Trophoblast cell (in vitro differentiated cells and primary cell): ENCODE measurements at regions not wholly inside any gene's neighbourhood (a gene's known extent, or its start where the extent isn't known, plus 50 kb on each side); places are given as distances from the start of the nearest gene placed in this dataset.

Source experiments
- DNase-seq, 2 donors: peaks; one replicate each; pipeline ENCODE4 v3.0.0-alpha.2; 2016
- H2AFZ ChIP-seq: 2 replicates; pipeline ENCODE4 v1.6.1; 2013; ENCODE audit warnings: low read length, moderate library complexity, mild to moderate bottlenecking; ENCODE audit not compliant: insufficient read depth, poor library complexity
- H2AK5ac ChIP-seq: 2 replicates; pipeline ENCODE4 v1.6.1; 2013; ENCODE audit warnings: mild to moderate bottlenecking, low read length
- H2BK120ac ChIP-seq: 2 replicates; pipeline ENCODE4 v1.6.1; 2013; ENCODE audit warnings: low read length, mild to moderate bottlenecking, moderate library complexity; ENCODE audit not compliant: insufficient read depth, poor library complexity
- H2BK12ac ChIP-seq: 2 replicates; pipeline ENCODE4 v1.6.1; 2013; ENCODE audit warnings: mild to moderate bottlenecking, low read length, moderate library complexity
- H2BK5ac ChIP-seq: 2 replicates; pipeline ENCODE4 v1.6.1; 2013; ENCODE audit warnings: low read length, low read depth, moderate library complexity, mild to moderate bottlenecking; ENCODE audit not compliant: poor library complexity
- H3K14ac ChIP-seq: 2 replicates; pipeline ENCODE4 v1.6.1; 2013; ENCODE audit warnings: mild to moderate bottlenecking, low read length
- H3K18ac ChIP-seq: 2 replicates; pipeline ENCODE4 v1.6.1; 2013; ENCODE audit warnings: mild to moderate bottlenecking, low read length
- H3K23ac ChIP-seq: 2 replicates; pipeline ENCODE4 v1.6.1; 2013; ENCODE audit warnings: low read length
- H3K27ac ChIP-seq: 2 replicates; pipeline ENCODE4 v1.5.1; 2013; ENCODE audit warnings: low read depth, mild to moderate bottlenecking, inconsistent platforms, low read length, moderate library complexity
- H3K27me3 ChIP-seq: 2 replicates; pipeline ENCODE4 v1.6.1; 2013; ENCODE audit warnings: inconsistent platforms, mild to moderate bottlenecking, low read length, moderate library complexity; ENCODE audit not compliant: insufficient read depth
- H3K36me3 ChIP-seq, 2 experiments: 1 replicate in 1 of 2; 2 replicates in 1 of 2; pipeline ENCODE4 v1.6.1; 2013; ENCODE audit warnings: low read length in 2 of 2, mild to moderate bottlenecking in 2 of 2, moderate library complexity in 1 of 2; ENCODE audit not compliant: insufficient read depth in 2 of 2, control insufficient read depth in 1 of 2
- H3K4ac ChIP-seq: 2 replicates; pipeline ENCODE4 v1.6.1; 2013; ENCODE audit warnings: low read depth, mild to moderate bottlenecking, low read length, moderate library complexity
- H3K4me1 ChIP-seq, 2 experiments: 1 replicate in 1 of 2; 2 replicates in 1 of 2; pipeline ENCODE4 v1.6.1; 2013; ENCODE audit warnings: low read length in 2 of 2, mild to moderate bottlenecking in 2 of 2, moderate library complexity in 1 of 2; ENCODE audit not compliant: insufficient read depth in 2 of 2, control insufficient read depth in 1 of 2
- H3K4me2 ChIP-seq: 2 replicates; pipeline ENCODE4 v1.6.1; 2013; ENCODE audit warnings: inconsistent platforms, mild to moderate bottlenecking, low read length, moderate library complexity
- H3K4me3 ChIP-seq: 2 replicates; pipeline ENCODE4 v1.5.1; 2013; ENCODE audit warnings: mild to moderate bottlenecking, low read depth, low read length, inconsistent platforms
- H3K79me1 ChIP-seq: one replicate; pipeline ENCODE4 v1.6.1; 2013; ENCODE audit warnings: low read length
- H3K79me2 ChIP-seq: 2 replicates; pipeline ENCODE4 v1.6.1; 2013; ENCODE audit warnings: low read length, mild to moderate bottlenecking; ENCODE audit not compliant: control insufficient read depth, insufficient read depth, poor library complexity
- H3K9ac ChIP-seq: 2 replicates; pipeline ENCODE4 v1.6.1; 2013; ENCODE audit warnings: mild to moderate bottlenecking, low read length
- H3K9me3 ChIP-seq: 2 replicates; pipeline ENCODE4 v1.6.1; 2013; ENCODE audit warnings: low read depth, mild to moderate bottlenecking, control low read depth, inconsistent platforms, low read length; ENCODE audit not compliant: insufficient read depth
- H4K12ac ChIP-seq: 2 replicates; pipeline ENCODE4 v1.6.1; 2013; ENCODE audit warnings: low read depth, mild to moderate bottlenecking, low read length, moderate library complexity
- H4K8ac ChIP-seq: 2 replicates; pipeline ENCODE4 v1.6.1; 2013; ENCODE audit warnings: low read depth, mild to moderate bottlenecking, low read length, moderate library complexity
- H4K91ac ChIP-seq: one replicate; pipeline ENCODE4 v1.6.1; 2013; ENCODE audit warnings: low read depth, mild to moderate bottlenecking, low read length, moderate library complexity
- WGBS: extraction: QIAGEN DNeasy Blood & Tissue Kit; methylation state at CpG from one replicate; pipeline ENCODE4 v1.1.7; 2013; ENCODE audit warnings: missing lambda C conversion rate; ENCODE audit not compliant: insufficient read length, insufficient coverage; ENCODE audit errors: extremely low coverage; 5-methylcytosine and 5-hydroxymethylcytosine counted together

DNA sequence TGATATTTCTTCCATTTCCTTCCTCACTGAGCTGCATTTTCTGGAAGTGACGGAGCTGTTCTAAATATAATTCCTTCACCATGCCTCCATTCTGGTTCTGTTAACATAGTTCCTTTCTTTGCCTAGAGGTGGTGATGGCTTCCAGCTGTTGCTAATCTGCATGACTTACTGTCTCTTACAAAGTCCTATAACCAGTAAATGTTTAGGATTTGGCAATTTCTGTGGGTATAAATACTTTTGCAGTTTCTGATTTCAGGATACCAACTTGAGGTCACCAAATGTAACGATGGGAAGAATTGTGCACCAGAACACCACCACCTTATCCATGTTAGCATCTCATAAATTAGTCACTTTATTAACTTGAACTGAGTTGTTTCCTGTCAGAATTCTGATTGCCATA is 101.7 kb upstream of the FN1 start:
- no peak overlapping the region for H3K23ac ChIP-seq
- no peaks in the 10 kb centered on the region for H3K36me3 ChIP-seq
- H3K79me2 ChIP-seq, result no peaks in the 10 kb centered on the region
- H3K4ac ChIP-seq, result no peak overlapping the region
- H3K14ac ChIP-seq, result peak overlapping the region; percentile 70
- peak overlapping the region; percentile 67 for H4K8ac ChIP-seq
- no peak overlapping the region for H3K4me2 ChIP-seq
- H3K18ac ChIP-seq, result peak overlapping the region; percentile 61
- no CpG with 5 or more reads among the region's 2 CpGs for WGBS
- peak overlapping the region; percentile 90 for H2BK120ac ChIP-seq
- H3K9ac ChIP-seq, result no peak overlapping the region
- H2BK12ac ChIP-seq, result peak overlapping the region; percentile 95
- H3K4me3 ChIP-seq, result no peak overlapping the region
- no peak overlapping the region for H3K27ac ChIP-seq
- H3K9me3 ChIP-seq, result peaks cover 6% of the 10 kb centered on the region
- peak overlapping the region; percentile 75 for H4K91ac ChIP-seq
- peaks cover 0 to 2% of the 10 kb centered on the region in 2 experiments for H3K4me1 ChIP-seq
- H3K79me1 ChIP-seq, result peaks cover 8% of the 10 kb centered on the region
- no peak overlapping the region for H2AFZ ChIP-seq
- no peaks in the 10 kb centered on the region for H3K27me3 ChIP-seq
- no peak overlapping the region for H2BK5ac ChIP-seq
- H2AK5ac ChIP-seq, result peak overlapping the region; percentile 83
- no peak overlapping the region for H4K12ac ChIP-seq
- peak; percentile 29 to 72 for DNase-seq

DNA sequence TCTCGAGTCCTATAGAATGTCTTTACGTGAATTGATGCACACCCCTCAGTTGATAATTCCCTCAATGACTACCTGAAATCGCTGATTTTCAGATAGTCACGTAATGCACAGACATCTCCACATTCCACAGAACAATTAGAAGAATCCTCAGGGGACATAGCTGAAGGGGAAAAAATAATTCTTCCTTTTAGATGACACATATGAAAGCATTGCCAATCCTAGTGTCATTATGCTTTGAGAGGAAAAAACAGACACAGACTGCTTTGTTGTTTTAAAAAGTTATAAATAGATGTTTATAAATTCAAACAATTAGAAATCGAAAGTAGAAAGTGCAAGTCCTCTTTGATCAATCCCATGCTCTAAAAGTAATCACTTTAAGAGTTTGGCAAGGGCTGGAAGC is 100.6 kb upstream of the FN1 start:
- WGBS, result no CpG with 5 or more reads among the region's 5 CpGs
- Histone ChIP-seq H2BK12ac (no peak overlapping the region), H3K79me1 (peaks cover 5% of the 10 kb centered on the region), H2AFZ (no peak overlapping the region), H2BK120ac (peak overlapping the region; percentile 65), H3K23ac (no peak overlapping the region), H3K4me3 (no peak overlapping the region), H2BK5ac (peak overlapping the region; percentile 78), H2AK5ac (no peak overlapping the region), H3K14ac (peak overlapping the region; percentile 60), H4K12ac (no peak overlapping the region), H3K27ac (no peak overlapping the region), H3K4me1 (peaks cover 0 to 2% of the 10 kb centered on the region in 2 experiments), H3K4me2 (no peak overlapping the region), H3K18ac (no peak overlapping the region), H3K9ac (no peak overlapping the region), H3K4ac (no peak overlapping the region), H3K36me3 (no peaks in the 10 kb centered on the region), H3K9me3 (peaks cover 6% of the 10 kb centered on the region), H3K27me3 (no peaks in the 10 kb centered on the region), H4K8ac (no peak overlapping the region), H3K79me2 (no peaks in the 10 kb centered on the region), H4K91ac (peak overlapping the region; percentile 76)
- peak; percentile 16 to 84 for DNase-seq

DNA sequence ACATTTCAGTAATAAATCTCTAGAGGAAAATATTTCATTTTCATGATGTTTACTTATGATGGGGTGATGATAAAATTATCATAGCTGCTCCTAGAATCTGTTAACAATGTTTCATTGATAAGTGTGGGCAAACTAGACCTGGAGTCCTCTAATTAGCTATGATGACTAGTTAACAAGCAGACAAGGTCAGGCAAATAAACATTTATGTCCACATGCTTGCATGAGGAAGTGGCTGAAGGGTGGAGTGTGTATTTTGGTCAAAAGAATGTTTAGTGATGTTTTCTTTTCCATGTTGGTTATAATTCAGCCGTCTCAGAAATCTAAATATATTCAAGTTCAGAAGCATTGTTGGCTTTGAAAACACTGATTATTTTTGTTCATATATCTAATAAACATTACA is 99.9 kb upstream of the FN1 start:
- peak in 1 of 2 donors; percentile 40 for DNase-seq
- Histone ChIP-seq H3K27ac (peak overlapping the region; percentile 56), H3K9me3 (peaks cover 6% of the 10 kb centered on the region), H3K4me3 (no peak overlapping the region), H2BK120ac (no peak overlapping the region), H4K8ac (no peak overlapping the region), H2AFZ (no peak overlapping the region), H3K79me1 (peaks cover 5% of the 10 kb centered on the region), H4K91ac (no peak overlapping the region), H3K18ac (no peak overlapping the region), H2AK5ac (no peak overlapping the region), H3K4ac (no peak overlapping the region), H2BK12ac (no peak overlapping the region), H3K27me3 (no peaks in the 10 kb centered on the region), H4K12ac (no peak overlapping the region), H3K9ac (no peak overlapping the region), H3K14ac (no peak overlapping the region), H3K4me1 (peaks cover 0 to 2% of the 10 kb centered on the region in 2 experiments), H3K23ac (no peak overlapping the region), H3K79me2 (no peaks in the 10 kb centered on the region), H2BK5ac (no peak overlapping the region), H3K4me2 (no peak overlapping the region), H3K36me3 (no peaks in the 10 kb centered on the region)
- no CpG with 5 or more reads among the region's 1 CpG for WGBS

DNA sequence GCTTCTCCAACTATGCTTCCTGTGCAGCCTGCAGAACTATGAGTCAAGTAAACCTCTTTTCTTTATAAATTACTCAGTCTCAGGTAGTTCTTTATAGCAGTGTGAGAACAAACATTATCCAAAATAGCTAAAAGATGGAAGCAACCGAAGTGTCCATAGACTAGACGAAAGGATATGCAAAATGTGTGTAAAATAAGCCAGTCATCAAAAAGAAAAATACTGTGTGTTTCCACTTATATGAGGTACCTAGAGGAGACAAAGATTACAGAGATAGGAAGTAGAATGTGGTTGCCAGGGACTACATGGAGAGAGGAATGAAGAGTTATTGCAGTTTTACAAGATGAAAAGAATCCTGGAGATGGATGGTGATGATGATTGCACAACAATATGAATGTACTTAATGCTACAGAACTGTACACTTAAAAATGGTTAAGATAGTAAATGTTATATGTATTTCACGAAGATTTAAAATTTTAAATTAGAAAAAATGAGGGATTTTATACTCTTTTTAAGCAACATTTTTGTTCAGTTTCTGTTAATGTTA is 99.3 kb upstream of the FN1 start:
- no peak overlapping the region for H3K4me3 ChIP-seq
- WGBS, result no CpG with 5 or more reads among the region's 3 CpGs
- no peak overlapping the region for H3K27ac ChIP-seq
- no peaks in the 10 kb centered on the region for H3K36me3 ChIP-seq
- H3K4me1 ChIP-seq, result peaks cover 0 to 2% of the 10 kb centered on the region in 2 experiments
- H3K79me2 ChIP-seq, result no peaks in the 10 kb centered on the region
- no peak overlapping the region for H2AK5ac ChIP-seq
- H3K4ac ChIP-seq, result no peak overlapping the region
- DNase-seq, result peak; percentile 30 to 84
- no peak overlapping the region for H3K9ac ChIP-seq
- no peak overlapping the region for H2BK5ac ChIP-seq
- H2BK120ac ChIP-seq, result no peak overlapping the region
- H3K18ac ChIP-seq, result no peak overlapping the region
- H2AFZ ChIP-seq, result no peak overlapping the region
- H2BK12ac ChIP-seq, result peak overlapping the region; percentile 42
- no peak overlapping the region for H3K14ac ChIP-seq
- peaks cover 6% of the 10 kb centered on the region for H3K9me3 ChIP-seq
- no peaks in the 10 kb centered on the region for H3K27me3 ChIP-seq
- no peak overlapping the region for H4K8ac ChIP-seq
- H4K91ac ChIP-seq, result peak overlapping the region; percentile 39
- H3K23ac ChIP-seq, result no peak overlapping the region
- H3K4me2 ChIP-seq, result no peak overlapping the region
- no peak overlapping the region for H4K12ac ChIP-seq
- peaks cover 5% of the 10 kb centered on the region for H3K79me1 ChIP-seq
